Transverse colon (tissue), 4 donors: ENCODE measurements at regions not wholly inside any gene's neighbourhood (a gene's known extent, or its start where the extent isn't known, plus 50 kb on each side); places are given as distances from the start of the nearest gene placed in this dataset.

Experiments used
- CTCF ChIP-seq, 5 experiments: fragments of 200-600 bp in 3 of 5; fragments of 450-650 bp in 2 of 5; sonication (generic) in 3 of 5; IDR thresholded peaks; 1 replicate in 2 of 5; 2 replicates in 3 of 5; pipeline ENCODE4 v1.5.1; 2016 to 2017; ENCODE audit warnings: antibody characterized with exemption in 5 of 5, inconsistent platforms in 3 of 5, mild to moderate bottlenecking in 2 of 5, moderate library complexity in 1 of 5
- EP300 ChIP-seq: sonication (generic); formaldehyde crosslinking; IDR thresholded peaks from one replicate; pipeline ENCODE4 v1.6.1; 2017; ENCODE audit warnings: antibody characterized with exemption, low read depth
- POLR2A ChIP-seq: fragments of 450-650 bp; IDR thresholded peaks from one replicate; pipeline ENCODE4 v1.6.1; 2016; ENCODE audit warnings: antibody characterized with exemption, mild to moderate bottlenecking, moderate library complexity
- POLR2AphosphoS5 ChIP-seq, 3 donors: sonication (generic); formaldehyde crosslinking; IDR thresholded peaks; one replicate each; pipeline ENCODE4 v1.6.1; 2016; ENCODE audit warnings: antibody characterized with exemption in 3 of 3

- TF ChIP-seq POLR2A (no peak), POLR2AphosphoS5 (IDR thresholded peaks at IDR 0.05) (no peak), CTCF (IDR thresholded peaks at IDR 0.05) (no peak), EP300 (no peak)
These were observed 574.4 kb upstream of the MAP3K7 start for GRCh38 chr6:91161246-91161645.
